Activated CD4-positive, CD25-positive, alpha-beta regulatory T cell treated with anti-CD3 and anti-CD28 coated beads, Interleukin-2, amount 50 U/mL, for 16 hours (primary cell): ENCODE measurements at regions not wholly inside any gene's neighbourhood (a gene's known extent, or its start where the extent isn't known, plus 50 kb on each side); places are given as distances from the start of the nearest gene placed in this dataset.

Source experiments
- DNase-seq: peaks from one replicate; pipeline ENCODE4 v3.0.0-alpha.2; 2020; ENCODE audit warnings: low read depth, low spot score

- no peak for DNase-seq
Measured at GRCh38 chr15:69838994-69839393, 258.7 kb downstream of the TLE3 start.

- DNase-seq: no peak
Measured at GRCh38 chr15:69841113-69841828, 256.4 kb downstream of the TLE3 start.

- no peak for DNase-seq
Measured at GRCh38 chr15:69842851-69843250, 254.9 kb downstream of the TLE3 start.

- no peak for DNase-seq
Measured at GRCh38 chr15:69843276-69843899, 254.3 kb downstream of the TLE3 start.

- DNase-seq: no peak
Measured at GRCh38 chr15:69843900-69844304, 253.8 kb downstream of the TLE3 start.

GRCh38 chr15:69845159-69845558 lies 252.6 kb downstream of the TLE3 start:
- DNase-seq: no peak

- no peak for DNase-seq
Measured at GRCh38 chr15:69847625-69848024, 250.1 kb downstream of the TLE3 start.

GRCh38 chr15:69848096-69848495 lies 249.6 kb downstream of the TLE3 start:
- no peak for DNase-seq

- DNase-seq: no peak
Measured at GRCh38 chr15:69848551-69849231, 249.0 kb downstream of the TLE3 start.

GRCh38 chr15:69849232-69849610 lies 248.5 kb downstream of the TLE3 start:
- no peak for DNase-seq

GRCh38 chr15:69852482-69852881 lies 245.2 kb downstream of the TLE3 start:
- DNase-seq: no peak

- no peak for DNase-seq
Measured at GRCh38 chr15:69852916-69853315, 244.8 kb downstream of the TLE3 start.

GRCh38 chr15:69853544-69853951 lies 244.2 kb downstream of the TLE3 start:
- DNase-seq: no peak

GRCh38 chr15:69854001-69854400 lies 243.7 kb downstream of the TLE3 start:
- DNase-seq: no peak

- DNase-seq: no peak
Measured at GRCh38 chr15:69854521-69855181, 243.1 kb downstream of the TLE3 start.

- no peak for DNase-seq
Measured at GRCh38 chr15:69855258-69856000, 242.3 kb downstream of the TLE3 start.

GRCh38 chr15:69857250-69857649 lies 240.5 kb downstream of the TLE3 start:
- DNase-seq: no peak

- DNase-seq: no peak
Measured at GRCh38 chr15:69857686-69858391, 239.9 kb downstream of the TLE3 start.

GRCh38 chr15:69858456-69858855 lies 239.3 kb downstream of the TLE3 start:
- no peak for DNase-seq

GRCh38 chr15:69859866-69860265 lies 237.9 kb downstream of the TLE3 start:
- DNase-seq: no peak

- no peak for DNase-seq
Measured at GRCh38 chr15:69860321-69860720, 237.4 kb downstream of the TLE3 start.
